HCT116 (cell line): ENCODE measurements at regions not wholly inside any gene's neighbourhood (a gene's known extent, or its start where the extent isn't known, plus 50 kb on each side); places are given as distances from the start of the nearest gene placed in this dataset.

Experiments
- EZH2 ChIP-seq: fragments of 200-600 bp; sonication (generic); IDR thresholded peaks from 2 replicates; pipeline ENCODE4 v1.6.1; 2017; ENCODE audit warnings: antibody characterized with exemption, mixed run types
- EZH2phosphoT487 ChIP-seq: fragments of 200-600 bp; IDR thresholded peaks from 2 replicates; pipeline ENCODE4 v1.6.1; 2018; ENCODE audit warnings: antibody characterized with exemption, borderline replicate concordance
- FOSL1 ChIP-seq: IDR thresholded peaks from 2 replicates; pipeline ENCODE4 v1.6.1; 2012; ENCODE audit warnings: low read depth
- MAX ChIP-seq: IDR thresholded peaks from 2 replicates; pipeline ENCODE4 v1.6.1; 2012
- POLR2A ChIP-seq: IDR thresholded peaks from 2 replicates; pipeline ENCODE4 v1.7.0; 2011; ENCODE audit warnings: borderline replicate concordance; ENCODE audit not compliant: insufficient read depth, insufficient read length; ENCODE audit errors: extremely low read depth
- POLR2AphosphoS5 ChIP-seq: IDR thresholded peaks from 2 replicates; pipeline ENCODE4 v1.6.1; 2011; ENCODE audit warnings: mild to moderate bottlenecking, low read depth, low read length, moderate library complexity
- RAD21 ChIP-seq: IDR thresholded peaks from 2 replicates; pipeline ENCODE4 v1.6.1; 2012; ENCODE audit warnings: low read depth, mild to moderate bottlenecking
- REST ChIP-seq: IDR thresholded peaks from 2 replicates; pipeline ENCODE4 v1.6.1; 2012; ENCODE audit warnings: low read depth
- SIN3A ChIP-seq: IDR thresholded peaks from 2 replicates; pipeline ENCODE4 v1.6.1; 2012; ENCODE audit warnings: low read depth
- SP1 ChIP-seq: IDR thresholded peaks from 2 replicates; pipeline ENCODE4 v1.6.1; 2012; ENCODE audit warnings: low read depth
- SRF ChIP-seq: IDR thresholded peaks from 2 replicates; pipeline ENCODE4 v1.6.1; 2012; ENCODE audit warnings: low read depth
- ZFX ChIP-seq: fragments of 450-650 bp; IDR thresholded peaks from 2 replicates; pipeline ENCODE4 v1.6.1; 2017
- ZNF274 ChIP-seq: fragments of 200-500 bp; sonication (Bioruptor generic); IDR thresholded peaks from 2 replicates; pipeline ENCODE4 v1.6.1; 2014; ENCODE audit warnings: mild to moderate bottlenecking, low read depth, low read length, inconsistent platforms
- TF ChIP-seq, protein P1 (sequence below), 3 experiments: fragments of 200-600 bp in 1 of 3; sonication (generic) in 1 of 3; IDR thresholded peaks in 2 of 3; conservative IDR thresholded peaks in 1 of 3; 2 replicates each; pipeline ENCODE4 v1.5.1; 2012 to 2017; ENCODE audit warnings: low read depth in 2 of 3, low read length in 2 of 3, antibody characterized with exemption in 1 of 3, borderline replicate concordance in 1 of 3, control low read depth in 1 of 3, mild to moderate bottlenecking in 1 of 3, mixed read lengths in 1 of 3, mixed run types in 1 of 3, moderate library complexity in 1 of 3; ENCODE audit not compliant: insufficient read depth in 1 of 3

DNA sequence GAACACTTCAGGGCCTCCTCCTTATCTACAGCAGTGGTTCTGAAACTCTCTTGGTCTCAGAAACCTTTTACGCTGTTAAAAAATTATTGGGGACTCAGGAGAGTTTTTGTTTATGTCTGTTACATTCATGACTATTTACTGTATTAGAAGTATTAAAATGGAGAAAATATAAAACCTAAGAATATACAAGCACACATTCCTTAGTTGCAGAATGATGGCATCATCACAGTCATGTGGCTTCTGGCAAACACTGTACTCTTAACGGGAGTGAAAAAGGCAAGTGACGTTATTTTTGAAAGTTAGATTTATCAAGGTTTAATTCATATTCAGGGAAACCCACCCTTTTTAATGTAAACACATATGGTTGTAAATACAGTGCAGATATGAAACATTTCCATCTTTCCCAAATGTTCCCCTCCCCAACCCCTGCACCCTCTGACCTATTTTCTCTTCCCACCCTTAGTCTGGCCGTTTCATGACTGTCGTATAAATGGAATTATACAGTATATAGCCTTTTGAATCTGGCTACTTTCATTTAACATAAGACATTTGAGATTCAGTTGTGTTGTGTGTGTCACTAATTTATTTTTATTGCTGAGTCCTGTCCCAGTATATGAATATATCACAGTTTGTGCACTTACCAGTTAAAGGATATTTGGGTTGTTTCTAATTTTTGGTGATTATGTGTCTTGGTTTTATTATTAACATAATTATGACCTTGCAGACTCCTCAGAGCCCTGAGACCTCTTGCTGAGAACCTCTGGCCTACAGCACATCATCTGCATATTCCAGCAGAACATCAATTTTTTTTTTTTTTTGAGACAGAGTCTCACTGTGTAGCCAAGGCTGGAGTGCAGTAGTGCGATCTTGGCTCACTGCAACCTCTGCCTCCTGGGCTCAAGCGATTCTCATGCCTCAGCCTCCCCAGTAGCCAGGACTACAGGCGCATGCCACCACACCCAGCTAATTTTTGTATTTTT, 457.0 kb downstream of the PCNX1 start:
- TF ChIP-seq SP1 (no peak), POLR2AphosphoS5 (no peak), POLR2A (no peak), EZH2 (no peak), SRF (no peak), ZFX (no peak), MAX (no peak), EZH2phosphoT487 (no peak), REST (no peak), RAD21 (no peak), ZNF274 (no peak), SIN3A (no peak), FOSL1 (no peak)
- TF ChIP-seq, protein P1, sequence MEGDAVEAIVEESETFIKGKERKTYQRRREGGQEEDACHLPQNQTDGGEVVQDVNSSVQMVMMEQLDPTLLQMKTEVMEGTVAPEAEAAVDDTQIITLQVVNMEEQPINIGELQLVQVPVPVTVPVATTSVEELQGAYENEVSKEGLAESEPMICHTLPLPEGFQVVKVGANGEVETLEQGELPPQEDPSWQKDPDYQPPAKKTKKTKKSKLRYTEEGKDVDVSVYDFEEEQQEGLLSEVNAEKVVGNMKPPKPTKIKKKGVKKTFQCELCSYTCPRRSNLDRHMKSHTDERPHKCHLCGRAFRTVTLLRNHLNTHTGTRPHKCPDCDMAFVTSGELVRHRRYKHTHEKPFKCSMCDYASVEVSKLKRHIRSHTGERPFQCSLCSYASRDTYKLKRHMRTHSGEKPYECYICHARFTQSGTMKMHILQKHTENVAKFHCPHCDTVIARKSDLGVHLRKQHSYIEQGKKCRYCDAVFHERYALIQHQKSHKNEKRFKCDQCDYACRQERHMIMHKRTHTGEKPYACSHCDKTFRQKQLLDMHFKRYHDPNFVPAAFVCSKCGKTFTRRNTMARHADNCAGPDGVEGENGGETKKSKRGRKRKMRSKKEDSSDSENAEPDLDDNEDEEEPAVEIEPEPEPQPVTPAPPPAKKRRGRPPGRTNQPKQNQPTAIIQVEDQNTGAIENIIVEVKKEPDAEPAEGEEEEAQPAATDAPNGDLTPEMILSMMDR (IDR thresholded peaks at IDR 0.05 in 2 of 3, conservative IDR thresholded peaks at IDR 0.05 in 1 of 3; ENCODE audit: borderline replicate concordance in 1 of 3, insufficient read depth in 1 of 3, low read depth in 2 of 3, low read length in 2 of 3): no peak
